Tibial nerve (tissue), 4 donors: ENCODE measurements at regions not wholly inside any gene's neighbourhood (a gene's known extent, or its start where the extent isn't known, plus 50 kb on each side); places are given as distances from the start of the nearest gene placed in this dataset.

ENCODE experiments used
- DNase-seq, 2 donors: peaks; one replicate each; pipeline ENCODE4 v3.0.0-alpha.2; 2019; ENCODE audit warnings: low spot score in 2 of 2
- H3K27ac ChIP-seq, 4 donors: fragments of 200-600 bp; sonication (generic) in 3 of 4; one replicate each; pipeline ENCODE4 v1.5.1; 2017 to 2019; ENCODE audit warnings: mild to moderate bottlenecking in 1 of 4
- H3K27me3 ChIP-seq, 2 donors: fragments of 200-600 bp; sonication (generic) in 1 of 2; one replicate each; pipeline versions ENCODE4 v1.5.1 to v1.6.0; 2017 to 2019
- H3K36me3 ChIP-seq, 3 donors: fragments of 200-600 bp; sonication (generic); one replicate each; pipeline ENCODE4 v1.5.1; 2018 to 2019
- H3K4me1 ChIP-seq, 4 donors: fragments of 200-600 bp; sonication (generic) in 3 of 4; one replicate each; pipeline ENCODE4 v1.5.1; 2017 to 2019
- H3K4me3 ChIP-seq, 4 donors: fragments of 200-600 bp; sonication (generic) in 3 of 4; one replicate each; pipeline ENCODE4 v1.5.1; 2017 to 2019; ENCODE audit warnings: mild to moderate bottlenecking in 1 of 4, moderate library complexity in 1 of 4
- H3K9me3 ChIP-seq, 4 donors: fragments of 200-600 bp; sonication (generic) in 3 of 4; one replicate each; pipeline ENCODE4 v1.5.1; 2017 to 2019
- CTCF ChIP-seq, 5 experiments: fragments of 200-600 bp in 3 of 5; fragments of 450-650 bp in 2 of 5; sonication (generic) in 3 of 5; IDR thresholded peaks; one replicate each; pipeline ENCODE4 v1.5.1; 2016 to 2019; ENCODE audit warnings: antibody characterized with exemption in 5 of 5, mild to moderate bottlenecking in 3 of 5, moderate library complexity in 2 of 5
- EP300 ChIP-seq, 2 donors: sonication (generic); formaldehyde crosslinking; IDR thresholded peaks; one replicate each; pipeline ENCODE4 v1.6.1; 2017; ENCODE audit warnings: antibody characterized with exemption in 2 of 2, mild to moderate bottlenecking in 1 of 2
- POLR2A ChIP-seq, 2 donors: fragments of 450-650 bp; IDR thresholded peaks; one replicate each; pipeline ENCODE4 v1.6.1; 2017; ENCODE audit warnings: antibody characterized with exemption in 2 of 2, mild to moderate bottlenecking in 2 of 2, moderate library complexity in 2 of 2
- WGBS, 2 donors: methylation state at CpG; one replicate each; pipeline ENCODE4 v1.1.5; 2018; 5-methylcytosine and 5-hydroxymethylcytosine counted together

- TF ChIP-seq POLR2A (IDR thresholded peaks at IDR 0.05) (no peak), CTCF (IDR thresholded peaks at IDR 0.05) (no peak), EP300 (IDR thresholded peaks at IDR 0.05) (no peak)
- 85 to 91% methylated on average over 4 of the region's 4 CpGs for WGBS, 2 donors
- no peaks in the 10 kb centered on the region for H3K9me3 ChIP-seq
- no peaks in the 10 kb centered on the region for H3K4me1 ChIP-seq
- no peaks in the 10 kb centered on the region for H3K36me3 ChIP-seq
- H3K27me3 ChIP-seq: no peaks in the 10 kb centered on the region
- H3K4me3 ChIP-seq: no peak overlapping the region
- no peak overlapping the region for H3K27ac ChIP-seq
- no peak for DNase-seq
Observed at GRCh38 chr12:19005257-19005801, 124.2 kb upstream of the PLEKHA5 start.

GRCh38 chr12:19006626-19007137 lies 122.9 kb upstream of the PLEKHA5 start:
- 73 to 89% methylated on average over 1 of the region's 1 CpG for WGBS, 2 donors
- H3K27ac ChIP-seq: no peak overlapping the region

GRCh38 chr12:19008102-19008501 lies 121.4 kb upstream of the PLEKHA5 start:
- Histone ChIP-seq H3K9me3 (no peaks in the 10 kb centered on the region), H3K27ac (no peak overlapping the region), H3K4me1 (no peaks in the 10 kb centered on the region), H3K36me3 (no peaks in the 10 kb centered on the region), H3K4me3 (no peak overlapping the region), H3K27me3 (no peaks in the 10 kb centered on the region)
- TF ChIP-seq EP300 (IDR thresholded peaks at IDR 0.05) (no peak), POLR2A (IDR thresholded peaks at IDR 0.05) (no peak), CTCF (IDR thresholded peaks at IDR 0.05) (no peak)
- WGBS, 2 donors: 71 to 78% methylated on average over 2 of the region's 2 CpGs
- no peak for DNase-seq

More at GRCh38 chr12:19006626-19007137, 122.9 kb upstream of the PLEKHA5 start:
- Histone ChIP-seq H3K4me3 (no peak overlapping the region), H3K9me3 (no peaks in the 10 kb centered on the region), H3K4me1 (no peaks in the 10 kb centered on the region), H3K36me3 (no peaks in the 10 kb centered on the region), H3K27me3 (no peaks in the 10 kb centered on the region)
- TF ChIP-seq EP300 (IDR thresholded peaks at IDR 0.05): no peak
- TF ChIP-seq POLR2A (IDR thresholded peaks at IDR 0.05): no peak
- TF ChIP-seq CTCF (IDR thresholded peaks at IDR 0.05): no peak
- no peak for DNase-seq

GRCh38 chr12:19010087-19010486 lies 119.4 kb upstream of the PLEKHA5 start:
- Histone ChIP-seq H3K4me1 (no peaks in the 10 kb centered on the region), H3K27me3 (no peaks in the 10 kb centered on the region), H3K4me3 (no peak overlapping the region), H3K36me3 (no peaks in the 10 kb centered on the region), H3K27ac (no peak overlapping the region), H3K9me3 (no peaks in the 10 kb centered on the region)
- DNase-seq: no peak
- 56 to 65% methylated on average over 3 of the region's 3 CpGs for WGBS, 2 donors
- TF ChIP-seq EP300 (IDR thresholded peaks at IDR 0.05) (no peak), CTCF (IDR thresholded peaks at IDR 0.05) (no peak), POLR2A (IDR thresholded peaks at IDR 0.05) (no peak)

GRCh38 chr12:19010726-19011125 lies 118.8 kb upstream of the PLEKHA5 start:
- H3K36me3 ChIP-seq: no peaks in the 10 kb centered on the region
- DNase-seq: no peak
- no peak overlapping the region for H3K4me3 ChIP-seq
- no peaks in the 10 kb centered on the region for H3K4me1 ChIP-seq
- no peaks in the 10 kb centered on the region for H3K27me3 ChIP-seq
- WGBS, 2 donors: 90 to 92% methylated on average over 10 of the region's 10 CpGs
- no peak for TF ChIP-seq CTCF (IDR thresholded peaks at IDR 0.05)
- no peak for TF ChIP-seq POLR2A (IDR thresholded peaks at IDR 0.05)
- TF ChIP-seq EP300 (IDR thresholded peaks at IDR 0.05): no peak
- H3K9me3 ChIP-seq: no peaks in the 10 kb centered on the region
- H3K27ac ChIP-seq: no peak overlapping the region
